HG02642 (cell line): ENCODE measurements at regions not wholly inside any gene's neighbourhood (a gene's known extent, or its start where the extent isn't known, plus 50 kb on each side); places are given as distances from the start of the nearest gene placed in this dataset.
"Not testable (repeated sequence)": the region's sequence is repeated elsewhere in the genome, so short reads cannot be mapped to it uniquely, and the experiment has no call there.

Experiments used
- ATAC-seq: cut with Tn5 transposase; IDR thresholded peaks from one replicate; pipeline ENCODE4 v1.9.1; 2021; ENCODE audit warnings: mild to moderate bottlenecking; ENCODE audit not compliant: unreplicated experiment, poor library complexity

DNA sequence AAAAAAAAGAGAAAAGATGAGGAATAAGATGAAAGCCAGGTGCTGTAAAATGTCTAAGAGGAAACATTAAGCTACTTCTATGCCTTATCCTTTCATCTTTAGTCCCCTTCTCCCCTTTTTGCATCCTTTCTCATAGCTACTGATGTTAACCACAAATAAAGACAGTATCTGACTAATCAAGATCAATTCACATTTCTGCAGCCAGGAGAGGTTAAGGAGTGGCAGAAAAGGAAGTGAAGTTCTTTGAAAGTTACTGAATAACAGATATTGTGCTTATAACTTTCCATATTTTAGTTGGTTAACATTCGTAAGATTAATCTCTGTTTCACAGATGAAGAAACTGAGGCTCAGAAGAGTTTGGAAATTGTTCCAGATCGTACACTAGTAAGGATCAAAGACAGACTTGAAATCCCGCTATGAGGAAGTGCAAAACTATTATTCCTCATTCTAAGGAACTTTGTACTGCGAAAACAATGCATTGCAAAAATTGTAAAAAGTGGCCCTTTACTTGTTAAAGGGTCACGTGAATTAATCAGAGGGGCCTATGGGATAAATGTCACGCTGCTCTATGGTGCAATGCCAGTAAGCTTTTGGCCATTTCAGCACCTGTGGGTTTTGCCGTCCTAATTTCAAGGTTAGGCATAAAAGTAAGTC is 117.7 kb upstream of the GRM7 start:
- ATAC-seq = no peak

DNA sequence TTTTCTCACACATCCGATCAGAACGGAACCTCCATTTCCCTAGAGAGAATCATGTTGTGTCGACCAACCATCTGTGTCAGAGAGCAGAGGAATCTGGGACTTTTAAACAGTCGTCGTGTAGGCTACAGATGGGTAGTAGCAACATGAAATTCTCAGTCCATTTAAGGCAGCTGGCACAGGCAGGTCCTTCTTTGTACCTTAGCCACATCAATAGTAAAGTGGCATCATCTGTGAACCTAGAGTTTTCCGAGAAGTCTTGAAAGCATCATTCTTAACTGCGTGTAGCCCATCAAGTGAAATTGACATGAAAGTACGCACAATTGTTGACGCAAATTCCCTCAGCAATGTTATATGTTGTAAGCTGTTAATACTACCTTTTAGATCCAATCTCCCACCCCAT is 114.5 kb upstream of the GRM7 start:
- ATAC-seq = no peak

DNA sequence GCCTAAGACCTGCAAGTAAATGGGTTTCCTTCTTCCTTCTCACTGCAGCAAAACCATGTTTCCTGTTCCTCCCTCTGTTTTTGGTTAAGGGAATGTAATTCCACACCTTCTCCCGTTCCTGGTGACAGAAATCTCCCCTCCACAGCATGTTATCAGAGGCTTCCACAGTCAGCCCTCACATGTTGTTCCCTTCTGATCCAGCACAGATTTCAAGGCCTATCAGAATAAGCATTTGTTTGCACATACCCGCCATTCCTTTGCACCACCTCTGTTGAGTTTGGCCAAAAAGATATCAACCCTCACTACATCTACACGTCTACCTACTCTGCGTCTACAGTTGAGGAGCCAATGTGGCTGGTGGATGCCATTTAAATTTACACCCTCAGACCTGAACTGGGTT is 113.9 kb upstream of the GRM7 start:
- ATAC-seq = no peak

DNA sequence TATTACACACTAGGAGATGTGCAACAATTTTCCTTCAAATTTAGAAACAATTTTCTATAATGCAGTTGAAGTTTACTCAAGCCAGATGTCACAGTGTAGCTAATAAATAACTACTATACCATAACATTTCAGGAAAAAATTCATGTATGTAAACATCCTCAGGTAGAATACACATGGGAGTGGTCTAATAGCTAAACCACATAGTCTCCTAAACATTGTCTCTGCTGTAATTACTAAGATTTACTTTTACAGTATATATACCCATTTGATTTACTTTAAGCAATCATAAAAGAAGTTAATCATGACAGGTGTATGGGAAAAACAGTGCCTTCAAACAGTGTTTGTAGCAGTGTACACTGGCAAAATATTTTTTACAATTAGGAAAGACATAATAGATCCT is 110.1 kb upstream of the GRM7 start:
- no peak for ATAC-seq

DNA sequence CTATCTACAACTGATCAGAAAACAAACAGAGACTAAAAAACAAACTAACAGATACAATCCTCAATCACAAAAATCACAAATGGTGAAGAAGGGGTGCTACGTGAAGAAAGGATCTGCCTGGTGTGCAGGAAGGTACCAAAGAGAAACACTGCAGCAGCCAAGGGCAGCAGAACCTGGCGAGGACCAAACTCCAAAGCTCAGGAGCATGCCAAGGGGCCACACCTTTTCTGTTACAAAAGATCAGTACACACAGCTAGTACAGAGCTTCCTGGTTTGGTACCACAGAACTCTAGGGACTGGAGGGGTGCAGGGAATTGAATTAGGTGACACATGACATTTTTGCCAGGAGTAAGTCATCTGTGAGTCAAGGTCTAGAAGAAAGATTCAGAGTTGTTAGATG is 107.4 kb upstream of the GRM7 start:
- no peak for ATAC-seq

DNA sequence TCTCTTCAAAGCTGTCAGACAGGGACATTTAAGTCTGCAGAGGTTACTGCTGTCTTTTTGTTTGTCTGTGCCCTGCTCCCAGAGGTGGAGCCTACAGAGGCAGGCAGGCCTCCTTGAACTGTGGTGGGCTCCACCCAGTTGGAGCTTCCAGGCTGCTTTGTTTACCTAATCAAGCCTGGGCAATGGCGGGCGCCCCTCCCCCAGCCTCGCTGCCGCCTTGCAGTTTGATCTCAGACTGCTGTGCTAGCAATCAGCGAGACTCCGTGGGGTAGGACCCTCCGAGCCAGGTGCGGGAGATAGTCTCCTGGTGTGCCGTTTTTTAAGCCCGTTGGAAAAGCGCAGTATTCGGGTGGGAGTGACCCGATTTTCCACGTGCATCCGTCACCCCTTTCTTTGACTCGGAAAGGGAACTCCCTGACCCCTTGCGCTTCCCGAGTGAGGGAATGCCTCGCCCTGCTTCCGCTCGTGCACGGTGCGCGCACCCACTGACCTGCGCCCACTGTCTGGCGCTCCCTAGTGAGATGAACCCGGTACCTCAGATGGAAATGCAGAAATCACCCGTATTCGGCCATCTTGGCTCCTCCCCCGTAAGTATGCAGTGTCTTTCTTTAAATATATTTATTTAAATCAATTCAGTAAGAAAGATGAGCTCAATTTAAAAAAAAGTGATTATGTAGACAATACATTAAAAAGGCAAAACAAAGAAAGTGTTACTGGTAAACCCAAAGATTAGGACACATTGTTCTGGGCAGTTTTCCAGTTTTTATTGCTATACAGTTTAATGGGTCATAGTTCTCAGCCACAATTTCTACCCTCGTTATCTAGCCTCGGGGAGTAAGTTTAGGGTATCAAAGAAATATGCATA is 91.2 kb upstream of the GRM7 start:
- not testable (repeated sequence) for ATAC-seq

DNA sequence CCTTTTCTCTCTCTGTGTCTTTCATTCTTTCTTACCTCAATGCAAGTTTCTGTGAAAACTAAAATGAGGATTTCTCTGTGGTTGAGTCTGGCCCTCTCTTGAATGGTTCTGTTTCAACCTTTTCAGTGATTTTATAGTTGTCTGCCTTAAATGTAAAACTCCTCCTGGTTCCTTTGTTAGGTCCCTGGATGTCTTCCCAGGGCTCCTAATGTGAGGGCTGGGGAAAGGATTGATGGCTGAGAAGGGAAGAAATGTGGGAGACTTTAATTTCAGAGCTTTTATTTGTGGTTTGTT is 90.6 kb upstream of the GRM7 start:
- ATAC-seq = no peak

DNA sequence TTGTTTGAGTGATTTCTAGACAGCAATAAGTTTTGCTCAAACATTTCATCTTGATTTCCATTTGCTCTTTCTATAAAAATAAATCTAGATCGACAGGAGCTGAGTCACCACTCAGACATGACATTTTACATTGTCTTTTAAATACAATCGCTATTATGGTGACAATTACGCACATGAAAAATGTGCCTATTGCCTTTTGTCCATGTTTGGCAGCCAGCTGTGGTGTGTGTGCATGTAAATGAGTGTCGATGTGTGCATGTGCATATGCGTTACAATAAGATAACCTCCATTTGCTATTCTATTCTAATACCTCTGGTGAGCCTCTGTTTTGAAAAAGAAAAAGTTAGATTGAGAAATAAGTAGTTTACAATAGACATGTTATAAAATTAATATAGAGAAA is 89.7 kb upstream of the GRM7 start:
- ATAC-seq = no peak

DNA sequence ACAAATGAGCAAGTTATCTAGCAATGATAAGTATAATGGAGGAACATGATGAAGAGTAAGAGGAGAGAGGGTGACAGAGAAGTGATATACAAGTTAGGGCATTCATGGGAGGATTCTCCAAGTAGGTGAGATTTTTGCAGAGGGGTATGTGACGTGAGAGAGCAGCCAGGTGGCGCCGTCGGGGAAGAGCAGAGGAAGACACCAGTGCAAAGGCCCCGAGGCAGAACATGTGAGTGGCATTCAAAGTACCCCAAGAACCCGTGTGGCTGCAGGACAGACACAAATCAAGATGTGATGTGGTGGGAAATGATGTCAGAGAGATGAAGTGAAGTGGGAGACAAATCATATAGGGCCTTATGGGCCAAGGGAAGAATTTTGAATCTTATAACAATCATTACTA is 81.8 kb upstream of the GRM7 start:
- ATAC-seq = no peak

DNA sequence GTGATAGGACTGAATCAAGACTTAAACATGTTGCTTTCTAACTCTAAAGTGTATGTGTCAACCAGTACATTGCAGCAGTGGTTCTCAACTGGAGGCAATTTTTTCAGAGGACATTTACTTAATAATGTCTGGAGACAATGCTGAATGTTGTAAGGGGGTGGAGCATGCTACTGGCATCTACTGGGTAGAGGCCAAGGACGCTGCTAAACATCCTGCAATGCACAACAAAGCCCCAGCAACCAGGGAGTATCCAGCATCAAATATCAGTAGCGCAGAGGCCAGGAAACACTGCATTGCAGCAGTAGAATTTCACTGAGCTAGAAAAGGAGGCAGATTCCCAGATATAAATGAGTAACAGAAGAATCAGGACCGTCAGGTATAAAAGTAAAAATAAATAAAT is 79.8 kb upstream of the GRM7 start:
- no peak for ATAC-seq

DNA sequence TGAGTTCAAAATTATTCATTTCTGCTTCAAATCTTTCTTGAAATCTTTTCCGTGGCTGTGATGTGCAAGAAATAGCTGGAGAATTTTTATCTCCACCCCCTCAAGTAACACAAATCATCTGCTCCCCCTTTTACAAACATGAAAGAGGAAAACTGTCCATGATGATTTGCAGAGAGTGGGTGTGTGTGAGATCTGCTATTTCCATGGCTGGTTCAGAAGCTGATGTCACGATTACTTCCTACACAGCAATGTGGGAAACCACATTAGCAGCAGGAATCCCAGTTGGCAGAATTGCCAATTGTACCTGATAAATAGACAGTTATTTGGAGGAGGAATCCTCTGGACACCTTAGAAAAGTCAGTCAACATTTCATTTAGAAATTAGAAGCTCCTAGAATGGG is 75.2 kb upstream of the GRM7 start:
- ATAC-seq = no peak

DNA sequence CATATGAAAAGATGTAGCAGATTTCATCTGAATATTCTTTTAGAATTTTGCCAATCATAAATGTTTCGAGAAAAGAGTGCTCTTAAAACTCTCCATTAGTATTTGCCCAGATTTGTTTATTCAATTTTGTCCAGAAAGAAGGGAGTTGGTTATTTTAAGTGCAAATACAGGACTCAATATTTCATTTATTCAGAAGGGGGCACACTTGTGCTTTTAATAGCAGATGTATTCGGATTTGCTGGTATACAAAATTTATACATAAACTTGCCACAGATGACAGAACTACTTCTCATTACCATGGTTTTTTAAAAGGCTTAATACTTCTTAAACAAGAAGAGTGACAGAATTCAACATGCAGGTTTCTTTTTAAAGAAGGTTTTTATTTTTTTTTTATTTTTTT is 69.8 kb upstream of the GRM7 start:
- no peak for ATAC-seq

DNA sequence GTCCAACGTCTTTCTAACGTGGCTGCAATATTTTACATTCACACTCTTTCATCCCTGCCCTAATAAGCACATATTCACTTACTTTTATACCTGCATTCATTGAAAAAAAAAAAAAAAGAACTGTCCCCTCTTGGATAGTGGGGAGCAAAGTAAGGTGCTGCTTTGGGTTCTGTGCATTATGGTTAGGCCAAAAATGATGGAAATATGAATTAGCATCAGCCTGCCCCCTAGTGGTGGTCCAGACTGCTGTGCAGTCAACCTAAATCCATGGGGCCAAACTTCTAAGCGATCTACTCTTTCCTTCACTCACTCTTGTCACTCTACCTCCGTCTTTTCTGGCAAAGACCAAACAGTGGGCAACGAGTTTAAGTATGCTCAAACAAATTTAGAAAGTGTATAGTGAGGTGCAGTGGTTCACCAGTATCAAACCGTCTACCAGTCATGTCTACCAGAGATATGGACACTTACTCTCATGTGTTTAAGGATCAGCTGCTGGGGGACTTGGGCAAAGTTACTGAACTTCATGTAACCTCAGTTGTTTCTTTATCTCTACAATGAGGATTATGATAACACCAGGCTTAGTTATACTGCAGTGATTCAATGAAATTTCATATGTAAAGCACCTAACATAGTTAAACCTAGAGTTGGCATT is 61.5 kb upstream of the GRM7 start:
- ATAC-seq = peak; percentile 77

DNA sequence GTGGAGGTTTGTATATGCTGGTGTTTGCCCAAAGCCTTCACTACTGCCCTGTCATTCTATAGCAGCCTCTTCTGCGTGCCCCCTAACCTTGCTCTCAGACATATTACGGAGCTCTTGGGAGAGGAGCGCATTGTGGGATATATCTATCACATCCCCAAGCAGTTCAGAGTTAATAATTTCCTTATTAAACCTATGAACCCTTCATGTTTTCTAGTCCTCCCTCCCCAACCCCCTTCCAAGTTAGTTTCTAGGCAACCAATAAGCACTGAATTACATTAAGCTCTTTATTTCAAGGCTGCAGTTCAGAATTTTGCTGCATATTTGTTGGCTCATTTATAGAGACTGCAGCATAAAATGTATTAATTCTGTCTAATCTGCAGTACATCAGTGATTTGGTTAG is 57.3 kb upstream of the GRM7 start:
- ATAC-seq = no peak

DNA sequence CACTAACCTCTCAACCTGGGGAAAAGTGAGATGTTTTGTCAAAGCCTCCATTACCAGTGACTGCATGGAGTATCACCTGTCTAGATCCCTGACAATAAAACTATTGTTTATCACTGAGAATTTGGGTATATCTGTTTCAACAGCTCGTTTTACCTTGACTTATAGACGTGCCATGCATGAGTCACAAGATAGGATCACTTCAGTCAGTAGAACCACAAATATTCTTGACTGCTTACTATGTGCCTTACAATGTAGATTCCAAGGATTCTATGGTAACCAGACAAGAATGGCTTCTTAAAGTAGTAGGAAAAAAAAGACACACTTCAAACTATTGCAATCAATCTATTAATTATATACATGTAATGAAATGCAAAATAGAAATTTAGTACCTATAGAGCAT is 55.7 kb upstream of the GRM7 start:
- ATAC-seq = no peak

DNA sequence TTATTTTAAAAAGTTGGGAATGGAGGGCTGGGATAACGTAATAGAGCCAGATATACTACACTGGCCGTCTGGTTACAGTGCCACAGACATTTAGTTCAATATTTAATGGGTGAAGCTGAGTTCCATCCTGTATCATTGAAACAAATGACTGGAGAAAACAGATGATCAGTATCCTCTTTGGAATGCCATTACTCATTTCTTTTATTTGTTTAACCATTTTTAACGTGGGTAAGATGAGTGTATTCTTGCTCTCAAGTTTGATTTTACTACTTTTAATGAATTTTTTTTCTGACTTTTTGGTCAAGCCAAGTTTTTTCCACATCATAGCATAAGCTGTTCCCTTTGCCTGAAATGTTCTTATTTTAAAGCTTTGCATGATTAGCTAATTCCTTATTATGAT is 53.9 kb upstream of the GRM7 start:
- no peak for ATAC-seq

DNA sequence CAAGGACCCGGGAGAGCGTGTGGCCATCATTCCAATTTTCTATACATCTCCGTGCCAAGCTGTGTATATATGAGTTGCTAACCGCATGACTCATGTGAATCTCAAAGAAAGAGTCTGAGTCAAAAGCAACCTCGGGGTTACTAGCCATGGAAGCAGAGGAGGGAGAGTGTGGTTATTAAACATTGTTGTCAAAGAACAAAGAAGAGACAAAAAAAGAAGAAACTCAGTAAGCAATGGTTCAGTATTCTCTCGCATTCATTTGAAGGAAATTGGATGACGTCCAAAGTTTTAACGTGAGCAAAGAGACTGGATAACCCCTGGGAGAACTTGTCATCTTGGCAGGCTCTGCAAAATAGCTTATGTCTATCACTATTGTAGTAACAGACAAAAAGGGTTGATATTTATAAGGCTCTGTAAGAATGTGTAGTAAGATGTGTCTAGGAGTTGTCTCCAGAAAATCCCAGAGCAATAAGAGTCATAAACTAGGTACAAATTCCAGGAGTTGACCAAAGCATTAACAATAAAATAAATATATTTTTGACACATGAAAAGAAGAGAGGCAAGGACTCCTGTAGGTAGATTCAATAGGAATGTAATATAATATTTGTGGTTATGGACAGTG is 52.8 kb upstream of the GRM7 start:
- ATAC-seq = no peak

DNA sequence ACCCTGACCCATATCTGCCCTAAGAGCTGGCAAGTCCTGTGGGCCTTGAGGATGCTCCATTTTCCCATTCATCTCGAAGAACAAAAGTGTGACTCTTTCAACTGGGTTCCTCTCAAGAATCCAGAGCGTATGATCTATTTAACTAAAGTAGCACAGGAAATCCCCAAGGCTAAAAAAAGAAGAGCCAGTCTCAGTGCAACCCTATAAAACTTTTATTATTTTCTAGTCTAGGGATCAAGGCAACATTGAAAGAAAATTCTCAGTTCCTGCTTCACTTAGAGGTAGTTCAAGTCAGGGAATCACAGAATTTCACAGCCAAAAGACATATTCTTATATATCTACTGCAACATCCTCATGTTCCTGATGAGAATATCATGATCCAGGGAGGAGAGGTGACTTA is 51.6 kb upstream of the GRM7 start:
- ATAC-seq = no peak
